ENCODE measurements at regions not wholly inside any gene's neighbourhood (a gene's known extent, or its start where the extent isn't known, plus 50 kb on each side); places are given as distances from the start of the nearest gene placed in this dataset.

DNA sequence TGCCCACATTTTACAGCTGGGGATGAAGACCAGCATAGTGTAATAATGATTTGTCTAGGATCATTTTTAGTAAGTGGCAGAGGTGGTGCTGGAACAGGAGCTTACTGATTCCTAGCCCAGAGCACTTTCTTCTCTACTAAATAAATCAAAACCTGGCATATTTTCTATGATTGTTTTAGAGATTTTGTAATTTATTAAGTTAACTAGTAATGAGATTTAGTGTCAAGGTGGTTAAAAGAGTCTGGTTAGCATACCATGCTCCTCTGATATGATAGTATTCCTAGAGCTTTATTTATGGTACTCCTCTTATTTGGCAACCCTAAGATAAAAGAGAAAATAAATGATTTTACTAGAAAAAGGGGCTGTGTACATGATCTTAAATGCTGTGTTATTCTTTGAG, 604.0 kb downstream of the ISL1 start:
- TF ChIP-seq CTCF (IDR thresholded peaks at IDR 0.05): no peak
- TF ChIP-seq POLR2A (IDR thresholded peaks at IDR 0.05): no peak

Measured in right lobe of liver (tissue), 4 donors.